HG03045 (cell line): ENCODE measurements at regions not wholly inside any gene's neighbourhood (a gene's known extent, or its start where the extent isn't known, plus 50 kb on each side); places are given as distances from the start of the nearest gene placed in this dataset.

Experiments
- ATAC-seq: cut with Tn5 transposase; IDR thresholded peaks from one replicate; pipeline ENCODE4 v1.9.1; 2021; ENCODE audit warnings: mild to moderate bottlenecking, moderate library complexity; ENCODE audit not compliant: unreplicated experiment

- no peak for ATAC-seq
Measured at GRCh38 chr10:121405953-121406352, 192.3 kb downstream of the FGFR2 start.

- no peak for ATAC-seq
Measured at GRCh38 chr10:121406823-121407545, 191.3 kb downstream of the FGFR2 start.

- ATAC-seq: no peak
Measured at GRCh38 chr10:121409466-121410104, 188.7 kb downstream of the FGFR2 start.

GRCh38 chr10:121411004-121411403 is 187.2 kb downstream of the FGFR2 start:
- ATAC-seq: no peak

GRCh38 chr10:121413951-121414350 is 184.3 kb downstream of the FGFR2 start:
- ATAC-seq: no peak

GRCh38 chr10:121414366-121415062 is 183.7 kb downstream of the FGFR2 start:
- ATAC-seq: no peak

- ATAC-seq: no peak
Measured at GRCh38 chr10:121415063-121415399, 183.2 kb downstream of the FGFR2 start.

GRCh38 chr10:121416071-121416470 is 182.2 kb downstream of the FGFR2 start:
- no peak for ATAC-seq

GRCh38 chr10:121417298-121417697 is 180.9 kb downstream of the FGFR2 start:
- no peak for ATAC-seq

GRCh38 chr10:121418126-121418777 is 180.0 kb downstream of the FGFR2 start:
- no peak for ATAC-seq

- ATAC-seq: no peak
Measured at GRCh38 chr10:121420006-121420405, 178.2 kb downstream of the FGFR2 start.

GRCh38 chr10:121422096-121422495 is 176.1 kb downstream of the FGFR2 start:
- no peak for ATAC-seq

- no peak for ATAC-seq
Measured at GRCh38 chr10:121425623-121426022, 172.6 kb downstream of the FGFR2 start.

GRCh38 chr10:121426307-121426706 is 171.9 kb downstream of the FGFR2 start:
- ATAC-seq: no peak
